Left renal pelvis (tissue), 4 donors: ENCODE measurements at regions not wholly inside any gene's neighbourhood (a gene's known extent, or its start where the extent isn't known, plus 50 kb on each side); places are given as distances from the start of the nearest gene placed in this dataset.
"Not testable (repeated sequence)": the region's sequence is repeated elsewhere in the genome, so short reads cannot be mapped to it uniquely, and the experiment has no call there.

Experiments used
- DNase-seq, 4 donors: peaks; one replicate each; pipeline ENCODE4 v3.0.0-alpha.2; 2013; ENCODE audit warnings: low read depth in 4 of 4, low spot score in 3 of 4

GRCh38 chr2:88396209-88396608, 56.3 kb downstream of the FOXI3 start:
- DNase-seq, result no peak

GRCh38 chr2:88377641-88377991, 74.9 kb downstream of the FOXI3 start:
- DNase-seq, result no peak

GRCh38 chr2:88372042-88372441, 80.5 kb downstream of the FOXI3 start:
- DNase-seq, result no peak

- DNase-seq, result not testable (repeated sequence)
Observed at GRCh38 chr2:88365408-88365807, 87.1 kb downstream of the FOXI3 start.

- DNase-seq, result no peak
Observed at GRCh38 chr2:88355486-88355885, 97.0 kb downstream of the FOXI3 start.

- no peak for DNase-seq
Observed at GRCh38 chr2:88351249-88351601, 101.3 kb downstream of the FOXI3 start.

GRCh38 chr2:88350331-88351248, 101.9 kb downstream of the FOXI3 start:
- peak in 1 of 4 donors; percentile 33 for DNase-seq

- DNase-seq, result no peak
Observed at GRCh38 chr2:88345842-88346241, 106.7 kb downstream of the FOXI3 start.

- DNase-seq, result no peak
Observed at GRCh38 chr2:88342749-88343148, 109.7 kb downstream of the FOXI3 start.

GRCh38 chr2:88334418-88334817, 118.1 kb downstream of the FOXI3 start:
- DNase-seq, result no peak

- DNase-seq, result no peak
Observed at GRCh38 chr2:88331239-88331638, 121.3 kb downstream of the FOXI3 start.

GRCh38 chr2:88329815-88330603, 122.5 kb downstream of the FOXI3 start:
- DNase-seq, result no peak

- DNase-seq, result no peak
Observed at GRCh38 chr2:88321449-88322248, 130.8 kb downstream of the FOXI3 start.

GRCh38 chr2:88320076-88320773, 132.3 kb downstream of the FOXI3 start:
- DNase-seq, result no peak

GRCh38 chr2:88318956-88319330, 133.6 kb downstream of the FOXI3 start:
- no peak for DNase-seq

- no peak for DNase-seq
Observed at GRCh38 chr2:88318071-88318955, 134.2 kb downstream of the FOXI3 start.

- DNase-seq, result no peak
Observed at GRCh38 chr2:88310787-88311186, 140.6 kb downstream of the THNSL2 start.

GRCh38 chr2:88307817-88308216, 137.7 kb downstream of the THNSL2 start:
- DNase-seq, result no peak

- DNase-seq, result no peak
Observed at GRCh38 chr2:88303865-88304264, 133.7 kb downstream of the THNSL2 start.

- no peak for DNase-seq
Observed at GRCh38 chr2:88296247-88296646, 126.1 kb downstream of the THNSL2 start.
